Activated CD8-positive, alpha-beta memory T cell treated with anti-CD3 and anti-CD28 coated beads, Interleukin-2, amount 10 ng/mL, durations not matched to agents 7 days and 5 days (primary cell): ENCODE measurements at regions not wholly inside any gene's neighbourhood (a gene's known extent, or its start where the extent isn't known, plus 50 kb on each side); places are given as distances from the start of the nearest gene placed in this dataset.
"Not testable (repeated sequence)": the region's sequence is repeated elsewhere in the genome, so short reads cannot be mapped to it uniquely, and the experiment has no call there.

Experiments used
- ATAC-seq: fragments of 150-1000 bp; cut with Tn5 transposase; one replicate; pipeline ENCODE4 v1.10.0; 2021; ENCODE audit warnings: moderate library complexity
- CTCF ChIA-PET: fragments of 350-600 bp; sonication (Branson Sonifier 250); formaldehyde crosslinking; loops from one replicate; lab custom pipeline; 2021; ENCODE audit warnings: antibody characterized with exemption; lab: Charles Lee
- DNase-seq: peaks from one replicate; pipeline ENCODE4 v3.0.0-alpha.2; 2020
- H3K27ac Mint-ChIP-seq: one replicate; pipeline ENCODE4 v1.8.0; 2021; ENCODE audit warnings: mild to moderate bottlenecking, mixed read lengths
- H3K27me3 Mint-ChIP-seq: one replicate; pipeline ENCODE4 v1.8.0; 2021; ENCODE audit warnings: mixed read lengths
- H3K36me3 Mint-ChIP-seq: one replicate; pipeline ENCODE4 v1.8.0; 2021; ENCODE audit warnings: mild to moderate bottlenecking, mixed read lengths
- H3K4me1 Mint-ChIP-seq: one replicate; pipeline ENCODE4 v1.8.0; 2021; ENCODE audit warnings: mixed read lengths
- H3K4me3 Mint-ChIP-seq: one replicate; pipeline ENCODE4 v1.8.0; 2021; ENCODE audit warnings: mild to moderate bottlenecking, moderate library complexity, mixed read lengths
- H3K9me3 Mint-ChIP-seq: one replicate; pipeline ENCODE4 v1.8.0; 2022; ENCODE audit warnings: low read depth, mixed read lengths

DNA sequence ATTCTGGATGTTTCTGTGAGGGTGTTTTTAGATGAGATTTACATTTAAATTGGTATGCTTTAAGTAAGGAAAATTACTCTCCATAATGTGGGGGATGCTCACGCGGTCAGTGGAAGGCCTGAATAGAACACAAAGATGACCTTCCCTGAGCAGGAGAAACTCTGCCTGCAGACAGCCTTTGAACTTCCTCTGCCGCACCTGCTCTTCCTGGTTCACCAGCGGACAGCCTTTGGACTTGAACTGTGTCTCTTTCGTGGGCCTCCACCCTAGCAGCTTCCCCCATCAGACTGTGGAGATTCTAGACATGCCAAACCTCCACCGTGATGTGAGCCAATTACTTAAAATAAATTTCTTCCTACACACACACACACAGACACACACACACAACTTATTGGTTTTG lies 210.7 kb downstream of the EFCAB11 start:
- no peaks in the 10 kb centered on the region for H3K27me3 Mint-ChIP-seq
- peaks cover 17% of the 10 kb centered on the region for H3K36me3 Mint-ChIP-seq
- H3K27ac Mint-ChIP-seq: no peak overlapping the region
- CTCF ChIA-PET: no interaction called here
- H3K9me3 Mint-ChIP-seq: peaks cover 18% of the 10 kb centered on the region
- no peak overlapping the region for H3K4me3 Mint-ChIP-seq
- ATAC-seq (no peak), DNase-seq (no peak)
- peaks cover 5% of the 10 kb centered on the region for H3K4me1 Mint-ChIP-seq

DNA sequence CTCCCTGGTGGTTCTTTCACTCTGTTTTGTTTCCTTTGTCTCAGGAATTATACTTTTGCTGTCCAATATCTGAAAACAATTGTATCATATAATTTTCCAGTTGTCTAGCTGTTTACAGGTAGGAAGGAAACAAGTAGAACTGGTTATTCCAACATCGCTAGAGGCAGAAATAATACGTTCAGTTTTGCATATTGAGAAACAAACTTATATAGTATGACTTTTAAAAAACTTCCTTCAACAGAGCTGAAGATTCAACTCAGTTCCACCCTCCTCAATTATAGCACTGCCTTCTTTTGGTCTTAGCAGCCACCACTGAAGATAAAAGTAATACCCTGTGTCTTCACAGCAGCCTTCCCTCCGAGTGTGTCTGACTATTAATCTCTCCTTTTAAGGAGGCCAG lies 214.3 kb downstream of the EFCAB11 start:
- Mint-ChIP-seq H3K4me1 (peaks cover 5% of the 10 kb centered on the region), H3K36me3 (peaks cover 12% of the 10 kb centered on the region), H3K9me3 (peaks cover 11% of the 10 kb centered on the region), H3K4me3 (no peak overlapping the region), H3K27me3 (no peaks in the 10 kb centered on the region), H3K27ac (no peak overlapping the region)
- CTCF ChIA-PET: no interaction called here
- no peak for ATAC-seq
- no peak for DNase-seq

DNA sequence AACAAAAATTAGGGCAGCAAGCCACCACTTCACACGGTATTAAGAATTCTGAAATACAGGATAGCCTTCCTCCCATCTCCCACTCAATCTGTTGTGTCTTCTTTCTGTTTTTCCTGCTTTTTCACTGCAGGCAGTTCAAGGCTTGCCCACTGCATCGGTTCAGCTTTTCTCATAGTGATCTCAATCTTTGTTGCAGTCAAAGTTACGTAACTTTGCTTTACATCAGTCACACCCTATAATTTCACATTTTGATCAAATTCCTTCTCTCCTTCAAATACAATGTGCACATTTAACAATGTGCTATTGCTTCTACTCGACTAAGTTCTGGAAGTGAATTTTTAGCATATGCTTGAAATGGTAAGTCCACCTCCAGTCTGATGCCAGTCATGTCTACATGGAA lies 217.6 kb downstream of the EFCAB11 start:
- DNase-seq (no peak), ATAC-seq (no peak)
- Mint-ChIP-seq H3K27me3 (no peaks in the 10 kb centered on the region), H3K9me3 (peaks cover 9% of the 10 kb centered on the region), H3K27ac (no peak overlapping the region), H3K36me3 (peaks cover 6% of the 10 kb centered on the region), H3K4me1 (peaks cover under 1% of the 10 kb centered on the region), H3K4me3 (no peak overlapping the region)
- CTCF ChIA-PET: no interaction called here

DNA sequence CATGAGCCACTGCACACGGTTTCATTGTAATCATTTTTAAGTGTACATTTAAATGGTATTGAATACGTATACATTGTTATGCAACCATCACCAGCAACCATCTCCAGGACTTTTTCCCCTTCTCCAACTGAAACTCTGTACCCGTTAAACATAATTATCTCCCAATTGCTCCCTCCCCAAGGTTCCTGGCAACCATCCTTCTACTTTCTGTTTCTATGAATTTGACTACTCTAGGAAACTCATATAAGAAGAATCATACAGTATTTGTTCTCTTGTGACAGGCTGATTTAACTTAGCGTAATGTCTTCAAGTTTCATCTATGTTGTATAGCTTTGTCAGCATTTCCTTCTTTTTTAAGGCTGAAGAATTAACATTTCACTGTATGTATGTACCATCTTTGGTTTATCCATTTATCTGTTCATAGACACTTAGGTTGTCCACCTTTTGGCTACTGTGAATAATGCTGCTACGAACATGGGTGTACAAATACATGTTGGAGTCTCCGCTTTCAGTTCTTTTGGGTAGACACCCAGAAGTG lies 223.1 kb downstream of the EFCAB11 start:
- DNase-seq (no peak), ATAC-seq (no peak)
- CTCF ChIA-PET: interaction anchor here (1.2 kb wide), 1 partner anchor 10 kb away, joined by 3 read pairs; no protein-coding TSS in a partner anchor
- Mint-ChIP-seq H3K27me3 (no peaks in the 10 kb centered on the region), H3K36me3 (peaks cover 5% of the 10 kb centered on the region), H3K27ac (no peak overlapping the region), H3K4me1 (peaks cover 1% of the 10 kb centered on the region), H3K4me3 (no peak overlapping the region), H3K9me3 (peaks cover 3% of the 10 kb centered on the region)

DNA sequence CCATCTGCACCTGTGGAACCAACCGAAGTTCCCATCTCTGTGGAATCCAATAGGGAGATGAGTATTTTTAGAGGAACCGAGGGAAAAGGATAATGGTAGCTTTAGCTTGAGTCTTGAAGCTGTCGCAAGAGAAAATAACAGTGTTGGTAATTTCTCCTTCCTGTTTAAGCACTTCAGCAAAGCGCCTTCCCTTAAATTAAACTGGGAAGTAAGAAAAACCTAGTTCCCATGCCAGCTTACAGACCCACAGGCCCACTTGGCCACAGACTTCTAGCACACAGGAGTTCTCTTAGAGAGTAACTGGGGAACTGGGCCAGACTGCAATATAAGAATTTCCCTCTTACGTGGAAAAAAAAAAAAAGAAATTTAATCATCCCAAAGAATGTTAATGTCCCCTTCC lies 223.8 kb downstream of the EFCAB11 start:
- H3K27me3 Mint-ChIP-seq: no peaks in the 10 kb centered on the region
- peaks cover 7% of the 10 kb centered on the region for H3K4me1 Mint-ChIP-seq
- ATAC-seq (no peak), DNase-seq (no peak)
- H3K4me3 Mint-ChIP-seq: no peak overlapping the region
- no peak overlapping the region for H3K27ac Mint-ChIP-seq
- H3K36me3 Mint-ChIP-seq: peaks cover 5% of the 10 kb centered on the region
- CTCF ChIA-PET: no interaction called here
- peaks cover 3% of the 10 kb centered on the region for H3K9me3 Mint-ChIP-seq

DNA sequence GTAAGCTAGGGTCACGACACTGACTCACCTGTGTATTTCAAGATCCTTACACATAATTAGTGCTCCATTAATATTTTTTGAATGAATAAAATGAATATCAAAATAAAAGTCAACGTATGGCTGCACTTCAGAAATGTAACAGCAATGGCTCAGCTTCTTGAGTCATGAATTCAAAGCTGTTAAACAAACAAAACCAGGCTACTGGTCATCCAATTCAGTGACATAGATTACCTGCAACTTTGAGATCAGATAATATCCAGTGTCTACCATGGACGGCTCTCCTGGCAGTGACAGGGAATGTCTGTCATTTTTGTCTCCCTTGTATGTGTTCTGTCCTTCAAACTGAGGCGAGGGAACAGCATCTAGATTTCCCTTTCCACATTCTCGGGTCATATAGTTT lies 225.6 kb downstream of the EFCAB11 start:
- CTCF ChIA-PET: interaction anchor here (0.6 to 1.2 kb wide), 2 partner anchors 23 to 418 kb away, joined by 3 read pairs; no protein-coding TSS in a partner anchor
- ATAC-seq (no peak), DNase-seq (no peak)
- H3K4me1 Mint-ChIP-seq: peaks cover 22% of the 10 kb centered on the region
- peaks cover 5% of the 10 kb centered on the region for H3K36me3 Mint-ChIP-seq
- no peaks in the 10 kb centered on the region for H3K27me3 Mint-ChIP-seq
- no peaks in the 10 kb centered on the region for H3K9me3 Mint-ChIP-seq
- no peak overlapping the region for H3K4me3 Mint-ChIP-seq
- no peak overlapping the region for H3K27ac Mint-ChIP-seq

DNA sequence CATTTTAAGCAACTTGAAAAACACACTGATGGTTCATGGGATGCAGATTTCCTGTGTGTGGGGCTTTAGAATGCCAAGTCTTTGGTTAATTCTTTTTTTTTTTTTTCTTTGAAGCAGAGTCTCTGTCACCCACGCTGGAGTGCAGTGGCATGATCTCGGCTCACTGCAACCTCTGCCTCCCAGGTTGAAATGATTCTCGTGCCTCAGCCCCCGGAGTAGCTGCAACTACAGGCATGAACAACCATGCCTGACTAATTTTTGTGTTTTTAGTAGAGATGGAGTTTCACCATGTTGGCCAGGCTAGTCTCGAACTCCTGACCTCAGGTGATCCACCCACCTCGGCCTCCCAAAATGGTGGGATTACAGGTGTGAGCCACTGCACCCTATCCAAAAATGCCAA lies 228.3 kb downstream of the EFCAB11 start:
- CTCF ChIA-PET, ATAC-seq: not testable (repeated sequence)

DNA sequence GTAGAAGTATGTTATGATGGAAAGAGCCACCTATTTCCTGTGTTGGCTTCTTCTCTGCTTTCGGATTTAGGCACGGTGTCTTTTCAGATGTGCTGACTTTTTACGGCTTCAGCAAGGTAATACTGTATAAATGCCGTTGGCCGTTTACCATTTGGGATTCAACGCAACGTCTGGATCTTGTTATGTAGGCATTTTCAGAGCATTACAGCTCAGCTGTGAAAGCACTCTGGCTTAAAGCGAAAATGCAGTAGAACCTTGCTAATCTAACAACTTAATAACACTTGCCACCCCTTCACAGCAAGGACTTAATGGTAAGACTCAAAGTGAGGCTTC lies 229.9 kb downstream of the EFCAB11 start:
- Mint-ChIP-seq H3K36me3 (peaks cover 2% of the 10 kb centered on the region), H3K4me3 (peak overlapping the region; percentile 69), H3K27ac (peak overlapping the region; percentile 88), H3K27me3 (no peaks in the 10 kb centered on the region), H3K9me3 (no peaks in the 10 kb centered on the region), H3K4me1 (peaks cover 62% of the 10 kb centered on the region)
- DNase-seq (peak; percentile 49), ATAC-seq (peak; percentile 47)
- CTCF ChIA-PET: no interaction called here

More for the DNA sequence above, 228.3 kb downstream of the EFCAB11 start:
- H3K4me3 Mint-ChIP-seq, H3K27me3 Mint-ChIP-seq, H3K36me3 Mint-ChIP-seq, DNase-seq, H3K27ac Mint-ChIP-seq, H3K9me3 Mint-ChIP-seq: not testable (repeated sequence)
- peaks cover 46% of the 10 kb centered on the region for H3K4me1 Mint-ChIP-seq

DNA sequence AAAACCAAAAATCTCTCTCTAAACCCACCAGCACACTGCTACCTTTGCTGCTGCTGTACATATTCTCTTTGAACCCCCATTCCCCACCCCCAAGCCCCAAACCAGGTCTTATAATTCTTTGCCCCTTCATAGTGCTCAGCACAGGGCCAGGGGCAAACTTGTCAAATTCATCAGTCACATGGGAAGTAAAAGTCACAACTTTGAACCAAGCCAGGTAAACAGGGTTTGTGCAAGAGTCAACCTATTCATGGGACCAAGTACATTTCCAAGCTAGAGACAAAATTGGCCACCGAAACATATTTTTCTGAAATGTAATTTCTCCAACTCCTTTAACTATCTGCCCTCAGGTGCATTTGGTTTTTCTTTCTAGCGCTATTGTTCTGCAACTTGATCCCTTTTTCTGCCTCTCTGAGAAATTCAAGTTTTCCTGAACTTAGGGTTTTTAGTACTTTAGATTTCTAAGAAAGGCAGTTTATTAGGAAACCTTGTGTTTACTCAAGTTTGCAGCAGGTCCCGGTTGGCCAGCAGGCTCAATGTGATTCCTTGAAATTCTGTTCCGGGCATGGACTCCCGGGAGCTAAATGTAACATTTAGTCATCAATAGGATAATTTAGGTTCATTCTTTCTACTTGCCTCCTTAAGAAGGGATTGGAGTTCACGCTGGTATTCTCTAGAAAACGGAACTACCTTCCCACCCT lies 230.5 kb downstream of the EFCAB11 start:
- Mint-ChIP-seq H3K4me1 (peaks cover 66% of the 10 kb centered on the region), H3K27ac (peak overlapping the region; percentile 88), H3K27me3 (no peaks in the 10 kb centered on the region), H3K4me3 (peak overlapping the region; percentile 69), H3K36me3 (peaks cover 4% of the 10 kb centered on the region), H3K9me3 (no peaks in the 10 kb centered on the region)
- DNase-seq: no peak
- CTCF ChIA-PET: no interaction called here
- no peak for ATAC-seq

DNA sequence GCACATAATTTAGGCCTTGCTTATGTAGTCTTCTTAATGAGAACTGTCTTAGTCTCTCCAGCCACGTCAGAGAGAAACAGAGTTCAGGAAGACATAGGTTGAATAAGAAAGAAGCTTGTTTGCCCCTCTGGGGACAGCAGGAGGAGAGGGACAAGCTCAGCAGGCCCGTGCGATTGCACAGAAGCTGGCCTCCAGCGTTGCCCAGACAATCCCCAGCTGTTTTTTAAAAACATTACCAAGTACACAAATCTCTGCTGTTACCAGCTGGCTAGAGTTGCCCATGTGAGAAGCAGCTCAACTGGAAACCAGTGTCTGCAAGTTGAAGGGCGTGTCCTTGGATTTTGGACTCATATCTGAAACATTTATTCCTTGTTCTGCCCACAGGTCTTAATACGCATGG lies 232.6 kb downstream of the EFCAB11 start:
- no peaks in the 10 kb centered on the region for H3K27me3 Mint-ChIP-seq
- peaks cover 67% of the 10 kb centered on the region for H3K4me1 Mint-ChIP-seq
- peak overlapping the region; percentile 91 for H3K27ac Mint-ChIP-seq
- ATAC-seq (no peak), DNase-seq (no peak)
- CTCF ChIA-PET: interaction anchor here (1.1 to 2.3 kb wide), 10 partner anchors 20 to 681 kb away, joined by 3 to 10 read pairs (median 4); partner anchors contain the start of gene TDP1
- peaks cover 4% of the 10 kb centered on the region for H3K36me3 Mint-ChIP-seq
- H3K9me3 Mint-ChIP-seq: no peaks in the 10 kb centered on the region
- H3K4me3 Mint-ChIP-seq: no peak overlapping the region

DNA sequence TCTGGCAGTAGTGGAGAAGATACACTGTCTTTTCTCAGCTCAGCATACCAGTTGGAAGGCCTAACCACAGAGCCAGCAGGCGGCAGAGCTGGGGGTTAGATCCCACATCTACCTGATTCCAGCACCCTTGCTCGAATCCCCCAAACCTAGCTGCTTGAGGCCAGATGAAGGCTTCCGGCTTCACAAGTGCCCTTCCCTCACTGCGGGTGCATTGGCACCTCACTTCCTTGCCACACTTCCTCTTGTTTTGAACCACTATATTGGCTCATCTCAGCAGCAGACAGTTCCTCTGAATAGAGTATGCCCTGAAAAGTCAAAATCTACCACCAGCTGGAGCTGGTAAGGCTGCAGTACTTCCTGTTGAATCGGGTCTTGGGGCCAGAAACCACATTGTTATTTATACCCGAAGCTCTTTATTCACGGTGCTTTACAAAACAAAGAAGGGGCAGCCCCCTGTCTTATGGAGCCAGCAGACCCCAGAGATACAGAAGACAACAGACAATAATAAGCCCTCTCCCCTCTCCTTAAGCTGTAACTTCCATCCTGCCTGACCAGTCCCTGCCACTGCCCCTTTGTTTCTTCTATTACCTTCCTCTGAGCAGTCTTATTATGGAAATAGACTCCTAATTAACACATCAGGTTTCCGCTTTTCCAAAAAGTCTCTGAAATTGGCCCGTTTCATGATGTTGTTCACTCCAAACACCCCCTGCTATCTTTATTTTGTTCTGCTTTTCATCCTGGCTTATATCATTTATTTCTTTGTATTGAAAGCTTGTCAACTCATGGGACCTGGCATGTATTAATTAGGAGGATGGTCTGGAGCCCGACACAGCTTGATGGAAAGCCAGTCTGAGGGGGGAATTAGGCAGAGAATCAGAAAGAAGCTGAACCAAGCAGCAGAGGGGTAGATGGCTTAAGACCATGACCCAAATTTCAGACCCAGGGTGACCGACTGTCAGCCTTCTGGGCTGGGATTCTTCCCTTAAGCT lies 233.5 kb downstream of the EFCAB11 start:
- peak; percentile 91 for DNase-seq
- peak overlapping the region; percentile 13 for H3K4me3 Mint-ChIP-seq
- no peaks in the 10 kb centered on the region for H3K27me3 Mint-ChIP-seq
- no peaks in the 10 kb centered on the region for H3K9me3 Mint-ChIP-seq
- ATAC-seq: peak; percentile 84
- peak overlapping the region; percentile 91 for H3K27ac Mint-ChIP-seq
- peaks cover 64% of the 10 kb centered on the region for H3K4me1 Mint-ChIP-seq
- CTCF ChIA-PET: interaction anchor here (1.1 to 2.3 kb wide), 15 partner anchors 11 to 680 kb away, joined by 3 to 15 read pairs (median 4); partner anchors contain the start of gene TDP1
- peaks cover 4% of the 10 kb centered on the region for H3K36me3 Mint-ChIP-seq

DNA sequence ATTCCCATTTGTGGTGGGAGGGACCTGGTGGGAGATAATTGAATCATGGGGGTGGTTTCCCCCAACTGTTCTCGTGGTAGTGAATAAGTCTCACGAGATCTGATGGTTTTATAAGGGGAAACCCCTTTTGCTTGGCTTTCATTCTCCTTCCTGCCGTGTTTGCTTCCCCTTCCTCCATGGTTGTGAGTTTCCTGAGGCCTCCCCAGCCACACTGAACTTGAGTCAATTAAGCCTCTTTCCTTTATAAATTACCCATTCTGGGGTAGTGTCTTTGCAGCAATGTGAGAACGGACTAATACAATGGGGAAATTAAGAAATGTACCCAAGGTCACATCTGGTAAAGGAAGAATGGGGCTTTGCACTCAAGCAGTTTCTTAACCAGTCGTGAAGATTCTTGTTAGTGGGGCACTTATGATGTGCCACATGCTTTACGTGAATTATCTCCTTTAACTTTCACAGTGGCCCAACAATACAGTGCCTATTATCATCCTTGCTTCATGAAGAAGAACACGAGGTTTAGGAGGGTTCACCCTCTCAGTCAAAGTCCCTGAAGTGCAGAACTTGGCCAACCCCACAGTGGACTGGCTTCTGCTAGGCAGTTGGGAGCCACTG lies 234.3 kb downstream of the EFCAB11 start:
- DNase-seq (peak; percentile 53), ATAC-seq (peak; percentile 34)
- Mint-ChIP-seq H3K27ac (peak overlapping the region; percentile 91), H3K4me3 (peak overlapping the region; percentile 13), H3K36me3 (peaks cover 7% of the 10 kb centered on the region), H3K27me3 (no peaks in the 10 kb centered on the region), H3K4me1 (peaks cover 62% of the 10 kb centered on the region), H3K9me3 (no peaks in the 10 kb centered on the region)
- CTCF ChIA-PET: interaction anchor here (1.1 to 2.3 kb wide), 8 partner anchors 12 to 101 kb away, joined by 3 to 15 read pairs (median 5); no protein-coding TSS in a partner anchor
